SK-N-SH (cell line): ENCODE measurements at regions not wholly inside any gene's neighbourhood (a gene's known extent, or its start where the extent isn't known, plus 50 kb on each side); places are given as distances from the start of the nearest gene placed in this dataset.

ENCODE experiments used
- JUND ChIP-seq: IDR thresholded peaks from 2 replicates; pipeline ENCODE4 v1.4.0; 2012
- MEF2A ChIP-seq: IDR thresholded peaks from 2 replicates; pipeline ENCODE4 v1.4.0; 2012; ENCODE audit warnings: low read depth, borderline replicate concordance
- NFIC ChIP-seq: IDR thresholded peaks from 2 replicates; pipeline ENCODE4 v1.4.0; 2012; ENCODE audit warnings: borderline replicate concordance
- POLR2AphosphoS5 ChIP-seq: IDR thresholded peaks from 2 replicates; pipeline ENCODE4 v1.6.1; 2012; ENCODE audit warnings: low read depth, low read length
- RCOR1 ChIP-seq: fragments of 150-350 bp; IDR thresholded peaks from 2 replicates; pipeline ENCODE4 v1.6.1; 2017; ENCODE audit warnings: antibody characterized with exemption, low read length
- RFX5 ChIP-seq: IDR thresholded peaks from 2 replicates; pipeline ENCODE4 v1.6.1; 2012; ENCODE audit warnings: mild to moderate bottlenecking, improper control_type of control experiment, low read length
- SMC3 ChIP-seq: IDR thresholded peaks from 2 replicates; pipeline ENCODE4 v1.6.1; 2012; ENCODE audit warnings: low read depth, low read length, improper control_type of control experiment
- TCF12 ChIP-seq: IDR thresholded peaks from 2 replicates; pipeline ENCODE4 v1.4.0; 2012
- TEAD4 ChIP-seq: IDR thresholded peaks from 2 replicates; pipeline ENCODE4 v1.4.0; 2012; ENCODE audit warnings: mild to moderate bottlenecking, borderline replicate concordance; ENCODE audit not compliant: insufficient read depth
- YY1 ChIP-seq: IDR thresholded peaks from 2 replicates; pipeline ENCODE4 v1.4.0; 2012; ENCODE audit warnings: low read depth, mild to moderate bottlenecking
- TF ChIP-seq, protein P1 (sequence below): fragments of 200-600 bp; sonication (generic); IDR thresholded peaks from 2 replicates; pipeline ENCODE4 v1.6.1; 2017; ENCODE audit warnings: antibody characterized with exemption, mild to moderate bottlenecking, moderate library complexity
- TF ChIP-seq, protein P2 (sequence below): IDR thresholded peaks from 2 replicates; pipeline ENCODE4 v1.6.1; 2012; ENCODE audit warnings: mild to moderate bottlenecking, low read depth, low read length, moderate library complexity
- TF ChIP-seq, protein P3 (sequence below): fragments of 150-350 bp; IDR thresholded peaks from 2 replicates; pipeline ENCODE4 v1.6.1; 2017; ENCODE audit warnings: antibody characterized with exemption, low read length, low read depth, borderline replicate concordance

DNA sequence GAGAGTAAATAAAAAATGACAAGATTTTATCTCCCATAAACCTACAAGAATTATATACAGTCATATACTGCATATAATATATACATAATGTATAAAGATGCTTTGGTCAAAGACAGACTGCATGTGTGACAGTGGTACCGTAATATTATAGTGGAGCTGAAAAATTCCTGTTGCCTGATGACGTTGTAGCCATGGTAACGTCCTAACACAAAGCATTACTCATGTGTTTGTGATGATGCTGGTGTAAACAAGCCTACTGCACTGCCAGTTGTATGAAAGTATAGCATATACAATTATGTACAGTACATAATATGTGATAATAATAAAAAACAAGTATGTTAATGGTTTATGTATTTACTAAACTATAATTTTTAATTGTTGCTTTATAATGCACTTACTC, 245.2 kb upstream of the CENPE start:
- TF ChIP-seq, protein P1, sequence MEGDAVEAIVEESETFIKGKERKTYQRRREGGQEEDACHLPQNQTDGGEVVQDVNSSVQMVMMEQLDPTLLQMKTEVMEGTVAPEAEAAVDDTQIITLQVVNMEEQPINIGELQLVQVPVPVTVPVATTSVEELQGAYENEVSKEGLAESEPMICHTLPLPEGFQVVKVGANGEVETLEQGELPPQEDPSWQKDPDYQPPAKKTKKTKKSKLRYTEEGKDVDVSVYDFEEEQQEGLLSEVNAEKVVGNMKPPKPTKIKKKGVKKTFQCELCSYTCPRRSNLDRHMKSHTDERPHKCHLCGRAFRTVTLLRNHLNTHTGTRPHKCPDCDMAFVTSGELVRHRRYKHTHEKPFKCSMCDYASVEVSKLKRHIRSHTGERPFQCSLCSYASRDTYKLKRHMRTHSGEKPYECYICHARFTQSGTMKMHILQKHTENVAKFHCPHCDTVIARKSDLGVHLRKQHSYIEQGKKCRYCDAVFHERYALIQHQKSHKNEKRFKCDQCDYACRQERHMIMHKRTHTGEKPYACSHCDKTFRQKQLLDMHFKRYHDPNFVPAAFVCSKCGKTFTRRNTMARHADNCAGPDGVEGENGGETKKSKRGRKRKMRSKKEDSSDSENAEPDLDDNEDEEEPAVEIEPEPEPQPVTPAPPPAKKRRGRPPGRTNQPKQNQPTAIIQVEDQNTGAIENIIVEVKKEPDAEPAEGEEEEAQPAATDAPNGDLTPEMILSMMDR = no peak
- TF ChIP-seq POLR2AphosphoS5 (no peak), SMC3 (no peak), NFIC (no peak), TEAD4 (no peak), MEF2A (no peak), RFX5 (no peak), YY1 (no peak), JUND (no peak), TCF12 (no peak), RCOR1 (no peak)
- TF ChIP-seq, protein P2, sequence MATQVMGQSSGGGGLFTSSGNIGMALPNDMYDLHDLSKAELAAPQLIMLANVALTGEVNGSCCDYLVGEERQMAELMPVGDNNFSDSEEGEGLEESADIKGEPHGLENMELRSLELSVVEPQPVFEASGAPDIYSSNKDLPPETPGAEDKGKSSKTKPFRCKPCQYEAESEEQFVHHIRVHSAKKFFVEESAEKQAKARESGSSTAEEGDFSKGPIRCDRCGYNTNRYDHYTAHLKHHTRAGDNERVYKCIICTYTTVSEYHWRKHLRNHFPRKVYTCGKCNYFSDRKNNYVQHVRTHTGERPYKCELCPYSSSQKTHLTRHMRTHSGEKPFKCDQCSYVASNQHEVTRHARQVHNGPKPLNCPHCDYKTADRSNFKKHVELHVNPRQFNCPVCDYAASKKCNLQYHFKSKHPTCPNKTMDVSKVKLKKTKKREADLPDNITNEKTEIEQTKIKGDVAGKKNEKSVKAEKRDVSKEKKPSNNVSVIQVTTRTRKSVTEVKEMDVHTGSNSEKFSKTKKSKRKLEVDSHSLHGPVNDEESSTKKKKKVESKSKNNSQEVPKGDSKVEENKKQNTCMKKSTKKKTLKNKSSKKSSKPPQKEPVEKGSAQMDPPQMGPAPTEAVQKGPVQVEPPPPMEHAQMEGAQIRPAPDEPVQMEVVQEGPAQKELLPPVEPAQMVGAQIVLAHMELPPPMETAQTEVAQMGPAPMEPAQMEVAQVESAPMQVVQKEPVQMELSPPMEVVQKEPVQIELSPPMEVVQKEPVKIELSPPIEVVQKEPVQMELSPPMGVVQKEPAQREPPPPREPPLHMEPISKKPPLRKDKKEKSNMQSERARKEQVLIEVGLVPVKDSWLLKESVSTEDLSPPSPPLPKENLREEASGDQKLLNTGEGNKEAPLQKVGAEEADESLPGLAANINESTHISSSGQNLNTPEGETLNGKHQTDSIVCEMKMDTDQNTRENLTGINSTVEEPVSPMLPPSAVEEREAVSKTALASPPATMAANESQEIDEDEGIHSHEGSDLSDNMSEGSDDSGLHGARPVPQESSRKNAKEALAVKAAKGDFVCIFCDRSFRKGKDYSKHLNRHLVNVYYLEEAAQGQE = no peak
- TF ChIP-seq, protein P3, sequence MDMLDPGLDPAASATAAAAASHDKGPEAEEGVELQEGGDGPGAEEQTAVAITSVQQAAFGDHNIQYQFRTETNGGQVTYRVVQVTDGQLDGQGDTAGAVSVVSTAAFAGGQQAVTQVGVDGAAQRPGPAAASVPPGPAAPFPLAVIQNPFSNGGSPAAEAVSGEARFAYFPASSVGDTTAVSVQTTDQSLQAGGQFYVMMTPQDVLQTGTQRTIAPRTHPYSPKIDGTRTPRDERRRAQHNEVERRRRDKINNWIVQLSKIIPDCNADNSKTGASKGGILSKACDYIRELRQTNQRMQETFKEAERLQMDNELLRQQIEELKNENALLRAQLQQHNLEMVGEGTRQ = no peak
